GM18502 (cell line): ENCODE measurements at regions not wholly inside any gene's neighbourhood (a gene's known extent, or its start where the extent isn't known, plus 50 kb on each side); places are given as distances from the start of the nearest gene placed in this dataset.

Experiments used
- ATAC-seq: cut with Tn5 transposase; IDR thresholded peaks from one replicate; pipeline ENCODE4 v1.9.1; 2021; ENCODE audit warnings: mild to moderate bottlenecking; ENCODE audit not compliant: unreplicated experiment, poor library complexity

DNA sequence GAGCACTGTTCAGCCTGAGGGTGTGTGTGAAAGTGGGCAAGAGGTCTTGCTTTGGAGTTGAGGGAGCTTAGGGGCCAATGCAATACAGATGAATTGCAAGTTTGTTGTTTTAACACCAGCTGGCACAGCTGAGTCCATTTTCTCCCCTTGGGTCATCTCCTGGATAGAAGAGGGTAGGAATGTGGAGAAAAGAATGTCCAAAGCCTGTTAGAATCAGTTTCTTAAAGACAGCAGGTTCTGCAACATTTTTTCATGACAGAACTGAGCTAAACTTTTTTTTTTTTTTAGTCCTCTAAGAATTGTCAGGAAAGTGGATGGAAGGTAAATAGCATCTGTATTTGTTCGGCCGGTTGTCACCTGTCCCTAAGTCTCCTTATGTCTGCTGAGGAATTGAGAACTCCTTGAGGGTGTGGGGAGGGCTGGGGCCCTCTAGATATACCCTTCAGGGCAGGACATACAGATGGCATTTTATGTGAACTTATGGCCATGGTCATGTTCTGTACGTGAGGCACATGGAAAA is 211.1 kb upstream of the CADM1 start:
- no peak for ATAC-seq

DNA sequence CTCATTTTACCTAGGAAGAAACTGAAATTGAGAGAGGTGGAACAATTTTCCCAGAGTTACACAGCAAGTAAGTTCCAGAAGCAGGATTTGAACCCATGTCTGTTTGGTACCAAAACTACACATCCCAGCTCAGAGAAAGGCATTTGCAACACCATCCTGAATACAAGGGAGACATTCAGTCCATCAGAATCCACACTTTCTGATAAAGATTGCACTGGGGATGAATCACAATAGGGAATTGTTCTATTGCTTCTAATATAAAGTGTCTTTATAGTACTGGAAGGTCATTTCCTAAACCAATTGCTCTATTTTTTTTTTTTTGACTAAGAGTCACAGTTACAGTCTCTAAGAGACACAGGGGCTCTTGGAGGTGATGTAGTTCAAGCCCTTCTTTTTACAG is 208.1 kb upstream of the CADM1 start:
- no peak for ATAC-seq

DNA sequence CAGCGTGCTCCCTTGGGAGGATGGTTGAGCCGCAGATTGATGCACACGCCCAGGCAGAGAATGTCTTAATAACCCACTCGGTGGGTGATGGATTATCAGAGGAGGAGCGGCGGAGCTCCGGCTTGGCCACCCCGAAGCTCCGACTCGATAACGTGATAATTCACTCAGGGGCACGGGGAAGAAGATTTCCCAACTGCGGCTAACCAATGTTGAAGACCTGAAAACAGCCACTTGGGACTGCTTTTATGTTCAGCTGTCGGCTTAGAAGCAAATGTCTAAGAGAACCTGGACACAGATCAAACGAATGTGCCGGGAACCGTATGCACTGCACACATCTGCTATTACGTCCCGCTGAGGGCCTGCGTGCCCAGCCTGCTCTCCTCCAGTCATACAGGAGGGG is 206.8 kb upstream of the CADM1 start:
- ATAC-seq, result no peak

DNA sequence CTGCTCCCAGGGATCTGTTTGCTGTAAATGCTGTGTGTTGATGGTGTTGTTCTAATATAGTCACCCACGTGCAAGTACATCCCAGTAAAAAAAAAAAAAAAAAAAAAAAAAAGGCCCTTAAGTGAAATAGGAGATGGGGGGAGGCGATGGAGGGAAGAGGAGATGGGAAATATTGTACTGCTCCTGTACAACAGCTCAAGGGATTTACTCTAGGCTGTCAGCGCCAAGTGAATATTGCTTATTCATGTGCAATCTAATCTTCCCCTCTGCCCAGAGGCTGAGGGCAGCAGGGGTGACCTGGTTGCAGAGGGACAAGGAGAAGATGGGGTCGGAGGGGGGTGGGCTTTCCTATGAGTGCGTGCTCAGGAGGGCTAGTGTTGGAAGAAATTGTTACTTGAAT is 206.2 kb upstream of the CADM1 start:
- no peak for ATAC-seq

DNA sequence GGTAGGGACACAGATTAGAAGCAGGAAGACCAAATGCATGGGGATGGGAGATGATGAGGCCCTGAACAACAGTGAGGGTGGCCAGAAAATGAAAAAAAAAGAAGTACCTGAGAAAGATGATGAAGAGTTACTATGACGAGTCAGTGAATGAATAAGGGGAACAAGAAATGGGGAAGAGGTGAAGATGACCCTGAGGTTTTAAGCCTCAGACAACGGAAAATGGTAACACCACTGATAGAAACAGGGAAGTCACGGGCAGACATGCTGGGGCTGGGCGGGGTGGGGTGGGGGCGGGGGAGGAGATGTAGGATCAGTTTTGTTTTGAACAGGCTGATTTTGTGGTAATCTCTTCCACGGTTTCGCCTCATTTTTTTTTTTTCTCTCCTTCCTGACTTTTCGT is 205.1 kb upstream of the CADM1 start:
- ATAC-seq, result no peak

DNA sequence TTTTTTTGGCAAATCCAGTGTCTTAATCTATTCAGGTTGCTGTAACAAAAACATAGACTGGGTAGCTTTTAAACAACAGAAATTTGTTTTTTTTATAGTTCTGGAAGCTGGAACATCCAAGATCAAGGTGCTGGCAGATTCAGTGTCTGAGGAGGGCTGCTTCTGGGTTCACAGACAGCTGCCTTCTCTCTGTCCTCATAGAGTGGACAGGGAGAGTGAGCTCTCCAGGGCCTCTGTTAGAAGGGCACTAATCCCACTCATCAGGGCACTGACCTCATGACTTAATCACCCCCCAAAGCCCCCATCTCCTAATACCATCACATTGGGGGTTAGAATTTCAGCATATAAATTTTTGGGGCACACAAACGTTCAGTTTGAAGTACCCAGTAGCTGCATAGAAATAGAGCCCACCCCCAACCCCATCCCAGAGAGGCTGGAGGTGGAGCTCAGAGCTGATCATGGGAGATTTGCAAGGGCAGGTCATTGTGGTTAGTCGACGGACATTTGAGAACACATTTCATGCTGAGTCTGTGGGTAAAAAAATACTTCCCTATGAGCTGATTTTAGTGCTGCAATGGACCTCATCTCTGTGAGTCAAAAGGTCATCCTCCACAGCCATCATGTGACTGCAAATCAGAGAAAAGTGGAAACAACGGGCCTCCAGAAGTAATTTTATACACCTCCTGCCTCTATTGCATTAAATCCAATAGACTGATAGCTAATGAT is 203.1 kb upstream of the CADM1 start:
- no peak for ATAC-seq

DNA sequence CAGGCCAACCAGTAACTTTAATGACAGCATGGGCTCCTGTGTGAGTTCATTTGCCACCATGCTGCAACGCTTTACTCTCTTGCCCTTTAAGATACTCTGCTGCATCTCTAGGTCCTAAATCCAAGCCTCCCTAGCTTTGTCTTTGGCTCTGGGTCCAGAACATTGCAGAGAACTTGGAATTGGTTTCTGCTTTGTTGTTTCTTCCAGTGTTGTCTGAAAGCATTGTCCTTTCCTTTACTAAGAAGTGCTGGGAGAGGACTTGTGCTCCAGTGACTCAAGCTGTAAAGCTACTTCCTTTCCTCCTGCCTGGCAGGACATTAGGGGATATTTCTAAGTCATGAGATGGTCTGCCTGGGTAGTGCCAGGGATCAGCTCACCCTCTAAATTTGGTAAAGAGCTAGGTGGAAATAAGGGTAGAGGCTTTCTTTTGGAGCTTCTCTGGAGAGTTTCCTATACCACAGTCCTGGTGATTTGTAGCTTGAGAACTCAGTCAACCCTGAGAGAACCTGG is 202.5 kb upstream of the CADM1 start:
- ATAC-seq, result no peak

DNA sequence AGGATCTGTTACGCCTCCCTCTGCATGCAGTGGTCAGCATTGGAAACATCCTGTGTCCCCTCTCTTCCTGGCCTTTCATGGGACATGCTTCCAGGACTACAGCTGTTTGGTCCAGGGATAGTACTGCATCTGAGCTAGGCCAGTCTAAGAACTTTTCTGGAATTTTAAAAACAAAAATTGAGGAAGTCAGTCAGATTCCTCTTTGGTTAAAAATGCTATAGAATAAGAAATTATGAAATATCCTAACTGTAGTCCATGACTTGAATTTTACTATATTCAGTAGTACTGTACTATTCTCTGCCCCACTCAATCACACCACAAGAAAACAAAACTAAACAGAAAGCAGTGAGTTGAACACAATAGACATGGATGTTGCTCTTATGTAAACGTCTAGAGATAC is 201.0 kb upstream of the CADM1 start:
- no peak for ATAC-seq

DNA sequence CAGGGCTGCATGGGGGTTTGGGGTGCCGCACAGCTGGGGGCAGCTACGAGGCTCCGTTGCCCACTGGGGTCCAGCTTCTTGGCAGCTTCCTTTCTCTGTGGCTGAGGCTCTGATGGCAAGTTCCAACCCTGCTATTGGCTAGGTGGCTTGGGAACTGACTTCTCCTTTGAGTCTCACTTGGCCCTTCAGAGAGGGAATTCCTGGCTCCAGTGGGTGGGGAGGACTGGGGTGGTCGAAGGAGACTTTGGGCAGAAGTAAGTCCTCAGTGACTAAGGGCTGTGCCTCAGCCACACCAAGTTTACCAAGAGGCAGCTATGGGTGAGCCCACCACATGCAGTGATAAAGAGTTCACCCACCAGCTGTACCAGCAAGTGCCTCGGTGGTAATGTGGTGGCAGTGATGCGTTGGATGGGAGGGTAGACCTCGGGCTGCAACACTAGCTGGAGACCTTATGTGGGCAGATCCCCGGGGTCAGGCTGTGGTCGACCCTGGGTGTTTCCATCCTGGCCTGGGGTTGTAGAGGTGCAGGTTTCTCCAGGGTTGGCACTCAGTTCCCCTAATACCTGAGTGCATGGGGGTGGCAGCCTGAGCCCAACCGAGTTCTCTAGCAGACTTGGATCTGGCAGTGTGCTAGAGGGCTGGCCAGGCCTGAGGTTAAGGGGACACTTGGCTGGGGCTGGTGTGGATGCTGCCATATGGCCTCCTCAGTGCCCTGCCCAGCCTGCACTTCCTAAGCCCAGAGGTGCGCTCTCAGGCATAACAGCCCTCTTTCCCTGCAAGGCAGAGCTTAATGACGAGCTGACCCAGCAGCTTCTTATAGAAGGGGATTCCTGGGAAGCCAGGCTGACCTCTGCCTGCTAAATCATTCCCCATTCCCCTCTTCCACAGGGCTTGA is 197.0 kb upstream of the CADM1 start:
- no peak for ATAC-seq

DNA sequence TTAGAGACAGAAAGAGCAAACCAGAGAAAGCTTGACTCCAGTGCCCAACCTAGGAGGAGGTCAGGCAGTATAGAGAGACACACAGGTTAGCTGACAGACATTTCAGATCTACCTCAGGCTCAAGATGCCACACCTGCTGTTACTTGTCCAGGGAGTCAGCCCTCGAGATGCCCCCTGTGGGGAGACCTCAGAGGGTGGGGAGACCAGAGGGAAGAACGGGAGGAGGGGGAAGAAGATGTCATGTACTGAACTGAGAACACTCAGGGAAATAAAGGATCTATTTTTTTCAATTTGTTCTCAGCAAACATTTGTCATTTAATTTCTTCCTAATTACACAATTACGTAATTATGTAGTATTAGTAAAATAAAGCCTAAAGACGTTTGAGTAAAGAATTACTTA is 196.3 kb upstream of the CADM1 start:
- no peak for ATAC-seq

DNA sequence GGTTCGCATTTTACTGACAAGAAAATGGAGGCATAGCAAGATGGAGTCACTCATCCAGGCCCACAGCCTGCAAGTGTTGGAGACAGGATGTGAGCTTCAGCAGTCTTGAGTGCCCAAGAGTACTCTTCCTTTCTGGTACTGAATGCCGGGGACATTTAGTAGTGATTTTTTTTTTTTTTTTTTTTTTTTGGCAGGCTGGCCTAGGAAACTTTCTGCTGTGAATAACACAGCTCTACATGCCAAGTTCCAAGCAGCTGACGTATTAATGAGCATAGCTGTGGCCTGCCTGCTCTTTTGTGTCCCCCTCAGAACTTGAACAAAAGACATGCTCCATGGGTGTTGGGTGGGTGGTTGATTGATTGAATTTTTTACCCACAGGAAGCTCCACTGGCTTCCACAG is 195.5 kb upstream of the CADM1 start:
- no peak for ATAC-seq

DNA sequence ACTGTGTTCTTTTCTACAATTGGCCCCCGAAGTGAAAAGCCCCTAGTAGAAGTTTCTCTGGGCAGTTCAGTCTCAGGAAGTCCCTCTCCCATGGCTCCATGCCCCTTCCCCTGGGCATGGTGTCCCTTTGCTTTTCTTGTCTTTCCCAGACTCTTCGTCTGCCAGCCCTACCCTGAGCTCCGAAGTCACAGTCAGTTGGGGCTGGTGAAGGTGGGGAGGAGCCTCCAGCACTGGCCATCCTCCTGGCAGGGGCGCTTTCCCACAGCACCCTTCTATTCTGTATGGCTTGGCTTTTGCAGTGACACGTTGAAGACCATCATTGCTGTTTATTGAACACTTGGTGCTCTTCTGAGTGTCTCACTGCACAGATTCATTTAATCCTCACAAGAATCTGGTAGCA is 195.1 kb upstream of the CADM1 start:
- ATAC-seq, result no peak

DNA sequence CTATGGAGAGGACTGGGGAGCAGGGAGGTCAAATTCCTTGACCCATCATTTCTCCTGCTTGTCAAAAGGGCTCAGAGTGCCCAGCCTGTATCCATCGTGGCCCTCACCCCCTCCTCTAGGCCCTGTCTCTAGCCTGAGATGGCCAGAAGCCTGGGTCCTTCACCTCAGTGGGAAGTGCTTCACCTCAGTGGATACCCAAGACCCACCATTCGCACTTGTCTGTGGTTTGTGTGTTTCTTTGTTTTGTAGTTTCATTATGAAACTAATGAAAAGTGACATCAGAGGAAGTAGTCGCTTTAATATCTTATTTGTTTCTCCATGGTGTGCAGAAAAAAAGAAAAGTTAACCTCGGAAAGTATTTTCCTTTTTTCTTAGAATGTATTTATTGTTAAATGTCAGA is 194.0 kb upstream of the CADM1 start:
- no peak for ATAC-seq

DNA sequence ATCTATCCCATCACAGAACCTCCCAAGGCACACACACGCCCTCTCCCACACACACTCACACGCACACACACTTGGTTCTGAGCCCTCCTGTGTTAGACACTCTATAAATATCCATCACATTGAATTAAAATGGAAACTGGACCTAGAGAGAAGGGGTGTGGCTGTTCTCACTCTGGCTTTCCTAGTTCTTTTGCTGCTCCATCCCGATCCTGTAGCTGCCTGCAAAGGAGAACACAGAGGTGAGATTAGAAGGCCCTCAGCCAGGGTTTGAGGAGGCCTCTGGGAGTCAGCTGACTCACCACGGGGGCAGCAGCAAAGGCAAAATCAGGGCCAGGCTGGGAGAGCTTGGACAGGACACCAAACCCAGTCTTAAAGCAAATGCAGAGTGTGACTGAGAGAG is 192.3 kb upstream of the CADM1 start:
- ATAC-seq, result no peak

DNA sequence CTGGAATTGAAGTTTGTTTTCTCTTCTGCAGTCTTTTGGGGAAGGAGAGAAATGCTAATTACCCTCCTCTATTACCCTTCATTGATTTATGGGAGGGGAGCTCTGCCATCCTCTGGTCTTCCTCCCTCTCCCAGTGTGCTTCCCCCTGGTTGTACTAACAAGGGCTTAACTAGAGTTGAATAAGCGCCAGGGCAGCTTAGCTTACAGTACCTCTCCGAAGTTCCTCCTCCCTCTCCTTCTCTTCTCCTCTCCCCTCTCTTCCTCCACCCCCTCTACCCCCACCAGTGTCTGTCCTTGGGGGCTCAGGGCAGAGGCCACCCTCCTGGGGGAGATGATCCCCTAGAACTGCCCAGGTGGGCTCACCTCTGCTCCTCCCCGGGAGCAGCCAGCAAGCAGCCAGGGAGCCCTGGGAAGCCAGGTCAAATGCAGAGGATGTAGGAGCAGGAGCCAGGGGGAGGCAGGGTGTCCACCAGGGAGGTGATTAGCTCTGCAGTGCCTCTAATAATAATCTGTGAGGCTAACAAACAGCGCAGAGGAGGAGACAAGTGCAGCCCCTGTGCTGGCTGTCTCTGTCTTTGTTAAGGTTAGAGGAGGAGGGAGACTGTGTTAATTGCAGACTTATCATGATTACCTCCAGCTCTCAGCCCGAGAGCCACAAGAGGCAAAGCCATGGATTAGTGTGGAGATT is 191.6 kb upstream of the CADM1 start:
- no peak for ATAC-seq

DNA sequence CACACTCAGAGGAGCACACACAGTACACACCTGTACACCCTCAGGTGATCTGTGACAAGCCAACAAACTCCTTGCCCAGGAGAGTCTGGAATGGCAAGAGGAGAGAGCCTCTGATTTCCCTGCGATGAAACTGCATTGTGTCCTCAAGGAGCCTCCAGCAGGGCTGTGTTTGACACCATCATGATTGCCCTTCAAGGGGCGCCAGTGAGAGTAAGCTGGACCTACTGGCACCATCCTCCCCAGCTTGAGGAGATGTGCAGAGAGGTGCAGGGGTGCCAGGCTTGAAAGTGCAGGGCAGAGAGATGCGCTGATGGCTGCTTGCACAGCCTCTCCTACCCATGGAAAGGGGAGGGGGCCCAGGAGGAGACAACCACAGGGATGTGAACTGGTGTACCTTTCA is 188.8 kb upstream of the CADM1 start:
- ATAC-seq, result no peak

DNA sequence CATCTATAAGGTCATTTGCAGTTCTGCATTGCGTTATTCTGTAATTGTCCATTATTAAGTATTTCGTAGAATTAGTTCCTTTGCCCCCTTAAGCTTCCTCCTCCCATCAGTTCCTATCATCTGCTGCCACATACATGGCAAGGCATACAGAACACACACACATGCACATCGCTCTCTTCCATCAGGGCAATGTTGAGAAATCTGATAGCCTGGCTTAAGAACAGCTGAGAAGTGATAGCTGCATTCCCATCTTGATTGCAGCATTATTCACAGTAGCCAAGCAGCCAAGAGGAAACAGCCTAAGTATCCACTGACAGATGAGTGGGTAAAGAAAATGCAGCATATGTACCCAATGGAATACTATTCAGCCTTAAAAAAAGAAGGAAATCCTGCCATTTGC is 186.8 kb upstream of the CADM1 start:
- no peak for ATAC-seq

DNA sequence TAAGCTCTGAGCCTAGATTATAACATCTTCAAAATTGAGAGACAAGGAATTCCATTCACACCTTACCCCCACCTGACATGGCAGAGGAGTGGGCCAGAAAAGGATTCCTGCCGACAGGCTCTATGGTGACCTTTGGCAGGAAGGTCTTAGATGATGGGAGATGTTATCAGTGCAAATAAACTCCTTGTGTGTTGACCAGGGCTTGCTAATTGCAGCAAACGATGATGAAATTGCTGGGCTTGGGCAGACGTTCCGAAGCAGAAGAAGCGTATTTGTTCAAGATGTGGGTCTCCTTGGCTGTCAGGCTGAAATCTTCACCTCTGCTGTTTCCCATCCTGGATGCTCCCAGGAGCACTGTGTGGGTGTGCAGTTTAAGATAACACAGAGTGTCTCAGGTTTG is 183.7 kb upstream of the CADM1 start:
- ATAC-seq, result no peak

DNA sequence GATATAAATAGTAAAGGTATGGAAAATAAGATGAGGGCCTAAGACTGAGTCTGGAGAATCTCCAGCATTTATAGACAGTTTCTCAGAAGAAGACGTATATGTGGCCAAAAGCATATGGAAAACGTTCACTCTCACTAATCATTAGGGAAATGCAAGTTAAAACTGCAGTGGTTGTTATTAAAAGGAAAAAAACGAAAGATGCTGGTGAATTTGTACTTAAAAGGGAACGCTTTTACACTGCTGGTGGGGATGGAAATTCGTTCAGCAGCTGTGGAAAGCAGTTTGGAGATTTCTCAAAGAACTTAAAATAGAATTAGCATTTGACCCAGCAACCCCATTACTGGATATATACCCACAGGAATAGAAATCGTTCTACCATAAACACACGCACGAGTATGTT is 180.5 kb upstream of the CADM1 start:
- no peak for ATAC-seq

DNA sequence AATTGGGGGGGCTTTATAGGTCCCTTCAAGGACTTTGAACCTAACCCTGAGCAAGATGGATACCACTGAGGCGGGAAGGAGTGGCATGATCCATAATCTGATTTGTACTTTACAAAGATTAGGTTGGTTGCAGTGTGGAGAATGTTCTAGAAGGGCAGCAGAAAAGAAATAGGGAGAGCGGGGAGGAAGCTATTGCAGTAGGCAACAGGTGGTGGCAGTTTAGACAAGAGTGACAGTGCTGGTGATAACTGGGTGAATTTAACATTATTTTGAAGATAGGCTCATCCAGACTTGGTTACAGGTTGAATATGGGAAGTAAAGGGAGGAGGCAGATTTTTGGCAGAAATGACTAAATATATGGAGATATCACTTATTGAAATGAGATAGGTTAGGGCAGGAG is 179.9 kb upstream of the CADM1 start:
- no peak for ATAC-seq

DNA sequence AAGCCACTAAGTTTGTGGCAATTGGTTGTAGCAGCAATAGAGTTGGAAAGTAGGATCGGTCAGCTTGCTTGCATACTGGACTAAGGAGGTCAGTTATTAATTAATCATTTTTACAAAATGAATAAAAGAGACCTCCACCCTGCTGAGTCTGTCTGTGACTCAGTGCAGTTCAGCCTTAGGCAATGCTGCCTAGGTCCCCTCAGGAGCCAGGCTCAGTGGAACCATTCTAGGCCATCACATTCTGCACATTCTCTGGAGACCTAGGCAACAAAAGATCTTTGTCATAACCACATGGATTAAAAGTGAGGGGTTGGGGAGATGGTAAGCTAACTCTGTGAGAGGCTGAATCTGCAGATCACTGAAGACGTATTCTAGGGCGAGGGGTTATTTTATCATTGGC is 178.7 kb upstream of the CADM1 start:
- ATAC-seq, result no peak
